SK-N-SH treated with all-trans-retinoic acid at 6 μM for 48 hours (cell line): ENCODE measurements at regions not wholly inside any gene's neighbourhood (a gene's known extent, or its start where the extent isn't known, plus 50 kb on each side); places are given as distances from the start of the nearest gene placed in this dataset.
"Not testable (repeated sequence)": the region's sequence is repeated elsewhere in the genome, so short reads cannot be mapped to it uniquely, and the experiment has no call there.

Source experiments
- ATAC-seq: fragments of 200-7000 bp; cut with Tn5 transposase; 3 replicates; pipeline ENCODE4 v1.9.1; 2020; ENCODE audit warnings: mild to moderate bottlenecking, moderate library complexity
- BACH2 ChIP-seq: fragments of 250-450 bp; sonication (Bioruptor Pico); IDR thresholded peaks from 2 replicates; pipeline ENCODE4 v1.9.0; 2021; ENCODE audit warnings: mild to moderate bottlenecking, borderline replicate concordance
- CSDC2 ChIP-seq: fragments of 250-450 bp; sonication (Bioruptor Pico); IDR thresholded peaks from 2 replicates; pipeline ENCODE4 v1.5.0; 2020; ENCODE audit warnings: mild to moderate bottlenecking, moderate library complexity
- ESRRG ChIP-seq: fragments of 250-450 bp; sonication (Bioruptor Pico); IDR thresholded peaks from 2 replicates; pipeline ENCODE4 v1.6.1; 2021; ENCODE audit warnings: mild to moderate bottlenecking
- GLIS3 ChIP-seq: fragments of 250-450 bp; sonication (Bioruptor Pico); IDR thresholded peaks from 2 replicates; pipeline ENCODE4 v1.5.0; 2020; ENCODE audit warnings: mild to moderate bottlenecking, moderate library complexity
- ISL1 ChIP-seq: fragments of 250-450 bp; sonication (Bioruptor Pico); IDR thresholded peaks from 2 replicates; pipeline ENCODE4 v2.1.2; 2022; ENCODE audit warnings: mild to moderate bottlenecking, moderate library complexity
- OSR1 ChIP-seq: fragments of 250-450 bp; sonication (Bioruptor Pico); IDR thresholded peaks from 2 replicates; pipeline ENCODE4 v1.8.0; 2022; ENCODE audit warnings: moderate library complexity, mild to moderate bottlenecking, inconsistent platforms
- PPARA ChIP-seq: fragments of 250-450 bp; sonication (Bioruptor Pico); IDR thresholded peaks from 2 replicates; pipeline ENCODE4 v1.5.0; 2020; ENCODE audit warnings: mild to moderate bottlenecking, borderline replicate concordance
- SNAI2 ChIP-seq: fragments of 250-450 bp; sonication (Bioruptor Pico); IDR thresholded peaks from 2 replicates; pipeline ENCODE4 v1.5.0; 2020; ENCODE audit warnings: mild to moderate bottlenecking, moderate library complexity
- TCF4 ChIP-seq: fragments of 250-450 bp; sonication (Bioruptor Pico); IDR thresholded peaks from 2 replicates; pipeline ENCODE4 v1.8.0; 2021; ENCODE audit warnings: mild to moderate bottlenecking, moderate library complexity, borderline replicate concordance
- TOX ChIP-seq: fragments of 250-450 bp; sonication (Bioruptor Pico); IDR thresholded peaks from 2 replicates; pipeline ENCODE4 v1.8.0; 2021; ENCODE audit warnings: mild to moderate bottlenecking, moderate library complexity, borderline replicate concordance
- ZC3H10 ChIP-seq: fragments of 250-450 bp; sonication (Bioruptor Pico); IDR thresholded peaks from 2 replicates; pipeline ENCODE4 v1.5.1; 2021; ENCODE audit warnings: mild to moderate bottlenecking, moderate library complexity
- ZFP3 ChIP-seq: fragments of 250-450 bp; sonication (Bioruptor Pico); IDR thresholded peaks from 2 replicates; pipeline ENCODE4 v1.5.0; 2020; ENCODE audit warnings: mild to moderate bottlenecking, moderate library complexity
- ZFP30 ChIP-seq: fragments of 450-650 bp; formaldehyde crosslinking; IDR thresholded peaks from 2 replicates; pipeline ENCODE4 v1.5.0; 2022; ENCODE audit warnings: mild to moderate bottlenecking, moderate library complexity
- ZNF565 ChIP-seq: fragments of 450-650 bp; formaldehyde crosslinking; conservative IDR thresholded peaks from 2 replicates; pipeline ENCODE4 v1.5.0; 2020; ENCODE audit warnings: low read depth, mild to moderate bottlenecking, moderate library complexity
- ZNF70 ChIP-seq: fragments of 450-650 bp; formaldehyde crosslinking; IDR thresholded peaks from 2 replicates; pipeline ENCODE4 v1.5.0; 2020; ENCODE audit warnings: mild to moderate bottlenecking, moderate library complexity
- TF ChIP-seq, protein P1 (sequence below): fragments of 250-450 bp; sonication (Bioruptor Pico); IDR thresholded peaks from 2 replicates; pipeline ENCODE4 v1.8.0; 2021; ENCODE audit warnings: low read depth, mild to moderate bottlenecking, moderate library complexity, borderline replicate concordance
- TF ChIP-seq, protein P2 (sequence below): fragments of 250-450 bp; sonication (Bioruptor Pico); IDR thresholded peaks from 2 replicates; pipeline ENCODE4 v1.5.0; 2020; ENCODE audit warnings: mild to moderate bottlenecking, moderate library complexity

DNA sequence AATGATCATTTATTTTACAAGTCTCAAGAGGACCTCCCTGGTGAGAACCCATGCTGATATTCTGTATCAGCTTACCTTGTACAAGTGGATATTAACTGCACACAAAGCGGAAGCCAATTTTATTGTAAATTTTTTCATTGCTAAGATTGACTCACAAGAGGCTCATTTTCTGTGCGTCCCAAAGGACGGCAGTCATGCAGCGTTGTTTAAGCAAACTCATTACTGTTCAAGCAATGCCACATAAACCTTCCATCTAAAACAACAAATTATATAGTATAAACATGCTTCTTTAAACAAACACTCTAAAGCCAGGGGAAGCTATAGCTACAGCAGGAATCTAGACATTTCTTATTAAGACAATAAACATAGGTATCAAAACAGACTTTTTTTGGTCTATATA, 575.3 kb downstream of the FRK start (continued):
- TF ChIP-seq TOX (CRISPR knock-in tag) = no peak
- no peak for TF ChIP-seq SNAI2 (CRISPR knock-in tag)
- no peak for TF ChIP-seq BACH2 (CRISPR knock-in tag)
- TF ChIP-seq, all 23 proteins: peak for 0

DNA sequence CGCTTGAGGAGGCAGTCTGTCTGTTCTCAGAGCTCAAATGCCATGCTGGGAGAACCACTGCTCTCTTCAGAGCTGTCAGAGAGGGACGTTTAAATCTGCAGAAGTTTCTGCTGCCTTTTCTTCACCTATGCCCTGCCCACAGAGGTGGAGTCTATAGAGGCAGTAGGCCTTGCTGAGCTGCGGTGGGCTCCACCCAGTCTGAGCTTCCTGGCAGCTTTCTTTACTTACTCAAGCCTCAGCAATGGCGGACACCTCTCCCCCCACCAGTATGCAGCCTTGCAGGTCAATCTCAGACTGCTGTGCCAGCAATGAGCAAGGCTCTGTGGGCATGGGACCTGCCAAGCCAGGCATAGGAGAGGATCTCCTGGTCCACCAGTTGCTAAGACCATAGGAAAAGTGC, 580.1 kb downstream of the FRK start:
- not testable (repeated sequence) for ATAC-seq

- no peak for ATAC-seq
- TF ChIP-seq ESRRG (CRISPR knock-in tag) = no peak
- TF ChIP-seq, protein P1, sequence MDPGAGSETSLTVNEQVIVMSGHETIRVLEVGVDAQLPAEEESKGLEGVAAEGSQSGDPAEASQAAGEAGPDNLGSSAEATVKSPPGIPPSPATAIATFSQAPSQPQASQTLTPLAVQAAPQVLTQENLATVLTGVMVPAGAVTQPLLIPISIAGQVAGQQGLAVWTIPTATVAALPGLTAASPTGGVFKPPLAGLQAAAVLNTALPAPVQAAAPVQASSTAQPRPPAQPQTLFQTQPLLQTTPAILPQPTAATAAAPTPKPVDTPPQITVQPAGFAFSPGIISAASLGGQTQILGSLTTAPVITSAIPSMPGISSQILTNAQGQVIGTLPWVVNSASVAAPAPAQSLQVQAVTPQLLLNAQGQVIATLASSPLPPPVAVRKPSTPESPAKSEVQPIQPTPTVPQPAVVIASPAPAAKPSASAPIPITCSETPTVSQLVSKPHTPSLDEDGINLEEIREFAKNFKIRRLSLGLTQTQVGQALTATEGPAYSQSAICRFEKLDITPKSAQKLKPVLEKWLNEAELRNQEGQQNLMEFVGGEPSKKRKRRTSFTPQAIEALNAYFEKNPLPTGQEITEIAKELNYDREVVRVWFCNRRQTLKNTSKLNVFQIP (CRISPR knock-in tag) = no peak
- no peak for TF ChIP-seq OSR1 (CRISPR knock-in tag)
These were observed 586.1 kb downstream of the FRK start for GRCh38 chr6:115474443-115475041.

DNA sequence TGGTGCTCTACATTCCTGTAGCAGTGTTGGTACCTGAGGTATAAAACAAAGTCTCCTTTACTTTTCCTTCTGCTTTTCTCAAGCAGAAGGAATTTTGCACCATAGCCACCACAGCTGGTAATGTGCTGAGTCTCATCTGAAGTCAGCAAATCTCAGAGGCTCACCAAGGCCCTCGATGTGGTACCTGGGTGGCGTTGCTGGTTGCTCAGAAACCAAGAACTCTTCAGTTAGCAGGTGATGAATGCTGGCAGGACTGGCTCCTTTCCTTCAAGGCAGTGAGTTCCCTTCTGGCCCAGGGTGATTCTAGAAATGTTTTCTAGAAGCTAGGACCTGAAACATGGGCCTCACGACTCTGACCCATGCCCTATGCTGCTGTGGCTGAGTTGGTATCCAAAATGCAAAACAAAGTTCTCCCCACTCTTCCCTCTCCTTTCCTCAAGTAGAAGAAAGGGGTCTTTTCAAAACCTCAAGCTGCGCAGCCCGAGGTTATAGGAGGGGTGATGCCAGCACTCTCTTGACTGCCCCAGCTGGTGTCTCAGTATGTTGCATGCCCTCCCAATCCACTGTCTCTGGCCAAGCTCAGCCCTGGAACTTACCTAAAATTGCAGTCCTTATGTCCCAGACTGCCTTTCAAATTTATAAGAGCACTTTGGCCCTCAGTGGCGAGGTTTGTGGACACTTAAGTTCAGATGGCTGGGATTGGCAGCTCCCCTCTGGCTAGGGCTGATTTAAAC, 592.3 kb downstream of the FRK start:
- TF ChIP-seq CSDC2 (CRISPR knock-in tag) (no peak), PPARA (CRISPR knock-in tag) (no peak), TOX (CRISPR knock-in tag) (no peak), ZNF70 (no peak), ISL1 (CRISPR knock-in tag) (no peak), OSR1 (CRISPR knock-in tag) (no peak)
- TF ChIP-seq, protein P2, sequence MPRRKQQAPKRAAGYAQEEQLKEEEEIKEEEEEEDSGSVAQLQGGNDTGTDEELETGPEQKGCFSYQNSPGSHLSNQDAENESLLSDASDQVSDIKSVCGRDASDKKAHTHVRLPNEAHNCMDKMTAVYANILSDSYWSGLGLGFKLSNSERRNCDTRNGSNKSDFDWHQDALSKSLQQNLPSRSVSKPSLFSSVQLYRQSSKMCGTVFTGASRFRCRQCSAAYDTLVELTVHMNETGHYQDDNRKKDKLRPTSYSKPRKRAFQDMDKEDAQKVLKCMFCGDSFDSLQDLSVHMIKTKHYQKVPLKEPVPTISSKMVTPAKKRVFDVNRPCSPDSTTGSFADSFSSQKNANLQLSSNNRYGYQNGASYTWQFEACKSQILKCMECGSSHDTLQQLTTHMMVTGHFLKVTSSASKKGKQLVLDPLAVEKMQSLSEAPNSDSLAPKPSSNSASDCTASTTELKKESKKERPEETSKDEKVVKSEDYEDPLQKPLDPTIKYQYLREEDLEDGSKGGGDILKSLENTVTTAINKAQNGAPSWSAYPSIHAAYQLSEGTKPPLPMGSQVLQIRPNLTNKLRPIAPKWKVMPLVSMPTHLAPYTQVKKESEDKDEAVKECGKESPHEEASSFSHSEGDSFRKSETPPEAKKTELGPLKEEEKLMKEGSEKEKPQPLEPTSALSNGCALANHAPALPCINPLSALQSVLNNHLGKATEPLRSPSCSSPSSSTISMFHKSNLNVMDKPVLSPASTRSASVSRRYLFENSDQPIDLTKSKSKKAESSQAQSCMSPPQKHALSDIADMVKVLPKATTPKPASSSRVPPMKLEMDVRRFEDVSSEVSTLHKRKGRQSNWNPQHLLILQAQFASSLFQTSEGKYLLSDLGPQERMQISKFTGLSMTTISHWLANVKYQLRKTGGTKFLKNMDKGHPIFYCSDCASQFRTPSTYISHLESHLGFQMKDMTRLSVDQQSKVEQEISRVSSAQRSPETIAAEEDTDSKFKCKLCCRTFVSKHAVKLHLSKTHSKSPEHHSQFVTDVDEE (CRISPR knock-in tag) = no peak
- TF ChIP-seq, all 23 proteins: peak for 0

DNA sequence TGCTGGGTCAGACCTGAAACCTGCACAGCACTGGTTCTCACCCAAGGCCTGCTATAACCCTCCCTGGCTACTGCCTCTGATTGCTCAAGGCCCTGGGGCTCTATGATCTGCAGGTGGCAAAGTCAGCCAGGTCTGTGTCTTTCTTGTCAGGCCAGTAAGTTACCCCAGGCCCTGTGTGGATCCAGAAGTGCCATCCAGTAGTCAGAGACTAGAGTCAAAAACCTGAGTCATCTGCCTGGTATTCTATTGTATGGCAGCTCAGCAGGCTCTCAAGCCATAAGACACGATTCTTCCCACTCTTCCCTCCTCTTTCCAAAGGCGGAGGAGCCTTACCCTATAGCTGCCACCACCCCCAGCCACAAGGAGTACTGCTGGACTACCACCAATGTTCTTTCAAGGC, 593.0 kb downstream of the FRK start:
- TF ChIP-seq ZFP30 (CRISPR knock-in tag) (no peak), ZNF70 (no peak)
- no peak for ATAC-seq

More for the DNA sequence above, 592.3 kb downstream of the FRK start:
- no peak for ATAC-seq

- ATAC-seq = no peak
- TF ChIP-seq ZNF565 = no peak
- no peak for TF ChIP-seq ESRRG (CRISPR knock-in tag)
These were observed 599.8 kb downstream of the FRK start for GRCh38 chr6:115460913-115461312.

DNA sequence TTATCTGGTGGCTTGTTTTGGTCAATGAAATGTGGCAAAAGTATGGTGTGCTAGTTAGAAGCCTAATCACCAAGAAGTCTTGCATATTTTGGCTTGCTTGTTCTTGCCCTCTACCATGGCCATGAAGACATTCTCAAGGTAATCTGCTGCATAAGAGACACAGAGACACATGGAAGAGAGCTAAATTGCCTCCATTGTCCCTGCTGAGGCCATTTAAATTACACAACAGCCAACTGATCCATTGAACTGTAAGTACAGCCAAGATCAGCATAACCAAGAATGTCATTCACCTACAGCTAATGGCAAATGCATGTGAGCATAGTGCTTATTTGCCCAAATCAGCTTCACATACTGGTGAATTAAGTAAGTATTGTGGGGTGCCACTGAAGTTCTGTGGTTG, 603.8 kb downstream of the FRK start:
- ATAC-seq = no peak
- no peak for TF ChIP-seq ZFP3
- no peak for TF ChIP-seq TCF4
- TF ChIP-seq TOX (CRISPR knock-in tag) = no peak
- TF ChIP-seq GLIS3 (CRISPR knock-in tag) = no peak

- ATAC-seq = no peak
- TF ChIP-seq, protein P2 (CRISPR knock-in tag) = no peak
- TF ChIP-seq ISL1 (CRISPR knock-in tag) (no peak), TCF4 (no peak), ZC3H10 (CRISPR knock-in tag) (no peak), TOX (CRISPR knock-in tag) (no peak), ZFP3 (no peak)
These were observed 616.7 kb downstream of the FRK start for GRCh38 chr6:115443825-115444478.
